CD8-positive, alpha-beta memory T cell (primary cell): ENCODE measurements at regions not wholly inside any gene's neighbourhood (a gene's known extent, or its start where the extent isn't known, plus 50 kb on each side); places are given as distances from the start of the nearest gene placed in this dataset.

Experiments
- CTCF ChIA-PET: fragments of 350-600 bp; sonication (Branson Sonifier 250); formaldehyde crosslinking; loops from one replicate; lab custom pipeline; 2021; ENCODE audit warnings: antibody characterized with exemption; lab: Charles Lee
- POLR2A ChIA-PET: fragments of 350-600 bp; sonication (Branson Sonifier 250); formaldehyde crosslinking; loops from one replicate; lab custom pipeline; 2021; ENCODE audit warnings: antibody characterized with exemption; lab: Charles Lee
- DNase-seq, 5 donors: peaks; one replicate each; pipeline versions ENCODE4 v3.0.0 to v3.0.0-alpha.2; 2020 to 2022; ENCODE audit warnings: mixed read lengths in 1 of 5
- H3K27ac ChIP-seq: one replicate; pipeline ENCODE4 v1.7.0; 2013; ENCODE audit warnings: low read depth, mild to moderate bottlenecking, low read length, moderate library complexity
- H3K27me3 ChIP-seq: 2 replicates; pipeline ENCODE4 v1.7.0; 2013; ENCODE audit warnings: low read length, mild to moderate bottlenecking; ENCODE audit not compliant: insufficient read depth, poor library complexity, severe bottlenecking
- H3K36me3 ChIP-seq: 2 replicates; pipeline ENCODE4 v1.7.0; 2013; ENCODE audit warnings: mild to moderate bottlenecking, low read length, moderate library complexity; ENCODE audit not compliant: insufficient read depth
- H3K4me1 ChIP-seq: 2 replicates; pipeline ENCODE4 v1.7.0; 2013; ENCODE audit warnings: mild to moderate bottlenecking, low read length, moderate library complexity; ENCODE audit not compliant: insufficient read depth
- H3K4me3 ChIP-seq: 2 replicates; pipeline ENCODE4 v1.7.0; 2013; ENCODE audit warnings: mild to moderate bottlenecking, low read length
- H3K9me3 ChIP-seq: 2 replicates; pipeline ENCODE4 v1.7.0; 2013; ENCODE audit warnings: mild to moderate bottlenecking, low read length
- H3K27ac Mint-ChIP-seq, 8 donors: one replicate each; pipeline ENCODE4 v1.8.0; 2020 to 2021; ENCODE audit warnings: mixed read lengths in 8 of 8, mild to moderate bottlenecking in 6 of 8, inconsistent platforms in 3 of 8, moderate library complexity in 3 of 8
- H3K27me3 Mint-ChIP-seq, 2 donors: one replicate each; pipeline ENCODE4 v1.8.0; 2020 to 2021; ENCODE audit warnings: mixed read lengths in 2 of 2, mild to moderate bottlenecking in 1 of 2, moderate library complexity in 1 of 2
- H3K36me3 Mint-ChIP-seq, 3 donors: one replicate each; pipeline ENCODE4 v1.8.0; 2020 to 2021; ENCODE audit warnings: mixed read lengths in 3 of 3, inconsistent platforms in 1 of 3, mild to moderate bottlenecking in 1 of 3
- H3K4me1 Mint-ChIP-seq, 3 donors: one replicate each; pipeline ENCODE4 v1.8.0; 2020 to 2021; ENCODE audit warnings: mixed read lengths in 3 of 3, inconsistent platforms in 1 of 3, mild to moderate bottlenecking in 1 of 3
- H3K4me3 Mint-ChIP-seq, 7 donors: one replicate each; pipeline ENCODE4 v1.8.0; 2020 to 2021; ENCODE audit warnings: mixed read lengths in 7 of 7, mild to moderate bottlenecking in 6 of 7, moderate library complexity in 4 of 7, inconsistent platforms in 2 of 7
- H3K9me3 Mint-ChIP-seq, 5 donors: one replicate each; pipeline ENCODE4 v1.8.0; 2020 to 2022; ENCODE audit warnings: mixed read lengths in 5 of 5, mild to moderate bottlenecking in 3 of 5, moderate library complexity in 2 of 5, inconsistent platforms in 1 of 5

DNA sequence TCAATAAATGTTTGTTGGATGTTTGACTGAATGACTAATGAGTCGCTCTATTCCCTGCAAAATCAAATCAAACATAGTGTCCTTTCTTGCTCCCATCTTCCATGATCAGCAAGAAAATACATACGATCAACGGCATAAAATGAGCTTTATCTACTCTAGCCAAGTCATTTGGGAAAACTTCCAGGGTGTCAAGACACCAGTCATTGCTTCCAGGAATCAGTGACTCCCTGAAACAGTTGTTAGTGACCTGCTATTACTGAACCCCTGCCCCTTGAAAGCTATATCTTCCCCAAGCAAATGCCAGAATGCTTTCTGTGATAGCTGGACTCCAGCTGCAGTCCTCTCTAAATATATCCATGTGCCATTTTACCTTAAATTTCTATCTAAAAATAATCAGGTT, 169.5 kb upstream of the SSTR1 start:
- no peaks in the 10 kb centered on the region for H3K36me3 ChIP-seq
- peaks cover 0 to 10% (median 6%) of the 10 kb centered on the region in 3 donors for H3K4me1 Mint-ChIP-seq
- POLR2A ChIA-PET = no interaction called here
- no peak overlapping the region for H3K27ac ChIP-seq
- H3K9me3 Mint-ChIP-seq = peaks cover 0 to 2% (median 0%) of the 10 kb centered on the region in 5 donors
- no peak overlapping the region for H3K4me3 Mint-ChIP-seq
- H3K9me3 ChIP-seq = no peaks in the 10 kb centered on the region
- no peaks in the 10 kb centered on the region for H3K27me3 ChIP-seq
- CTCF ChIA-PET = no interaction called here
- H3K36me3 Mint-ChIP-seq = peaks cover 0 to 5% (median 0%) of the 10 kb centered on the region in 3 donors
- DNase-seq = no peak
- peaks cover 11% of the 10 kb centered on the region for H3K4me1 ChIP-seq
- no peak overlapping the region for H3K4me3 ChIP-seq
- H3K27me3 Mint-ChIP-seq = no peaks in the 10 kb centered on the region
- no peak overlapping the region for H3K27ac Mint-ChIP-seq

DNA sequence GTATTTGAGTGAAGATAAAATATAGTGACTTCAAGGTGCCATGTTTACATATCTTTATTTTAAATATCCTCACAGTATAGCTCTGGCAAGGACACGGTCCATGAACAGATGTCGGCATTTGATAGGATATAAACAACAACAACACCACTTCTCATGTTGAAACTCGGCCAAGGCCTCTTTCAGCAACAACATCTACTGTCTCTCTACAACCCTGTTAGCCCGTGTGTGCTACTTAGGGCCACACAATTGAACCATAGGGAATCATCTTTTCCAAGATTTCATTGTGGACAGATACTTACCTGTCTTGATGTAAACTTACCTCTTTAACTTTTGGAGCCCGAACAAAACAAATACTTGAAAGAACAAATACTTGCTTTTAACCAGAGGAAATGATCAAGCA, 168.7 kb upstream of the SSTR1 start:
- CTCF ChIA-PET = no interaction called here
- no peak overlapping the region for H3K27ac ChIP-seq
- POLR2A ChIA-PET = no interaction called here
- no peak for DNase-seq
- H3K4me1 ChIP-seq = peaks cover 11% of the 10 kb centered on the region
- H3K4me1 Mint-ChIP-seq = peaks cover 0 to 10% (median 6%) of the 10 kb centered on the region in 3 donors
- no peaks in the 10 kb centered on the region for H3K9me3 ChIP-seq
- H3K27me3 ChIP-seq = no peaks in the 10 kb centered on the region
- H3K27ac Mint-ChIP-seq = no peak overlapping the region
- H3K4me3 Mint-ChIP-seq = no peak overlapping the region
- no peak overlapping the region for H3K4me3 ChIP-seq
- no peaks in the 10 kb centered on the region for H3K27me3 Mint-ChIP-seq
- peaks cover 0 to 2% (median 0%) of the 10 kb centered on the region in 5 donors for H3K9me3 Mint-ChIP-seq
- no peaks in the 10 kb centered on the region for H3K36me3 ChIP-seq
- peaks cover 0 to 5% (median 0%) of the 10 kb centered on the region in 3 donors for H3K36me3 Mint-ChIP-seq

DNA sequence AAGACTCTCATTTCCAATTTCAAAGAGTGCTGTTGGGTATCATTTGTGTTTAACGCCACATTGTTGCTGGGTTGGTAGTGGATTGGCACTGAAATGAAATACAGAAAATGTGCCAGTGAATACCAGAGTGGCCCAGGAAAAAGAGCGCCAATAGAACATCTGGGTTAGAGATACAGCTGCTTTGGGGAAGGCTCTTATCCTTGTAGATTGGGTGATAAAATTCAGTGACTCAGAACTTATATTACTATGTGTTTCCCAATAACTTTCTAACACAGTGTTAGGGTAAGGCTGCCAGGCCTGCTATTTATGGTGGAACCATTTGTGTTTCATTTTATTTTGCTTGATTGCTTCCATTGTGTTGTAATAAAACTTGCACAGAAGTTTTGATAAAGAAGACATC, 168.2 kb upstream of the SSTR1 start:
- H3K27me3 ChIP-seq = no peaks in the 10 kb centered on the region
- Mint-ChIP-seq H3K4me3 (no peak overlapping the region), H3K27me3 (no peaks in the 10 kb centered on the region), H3K36me3 (peaks cover 0 to 5% (median 0%) of the 10 kb centered on the region in 3 donors), H3K9me3 (peaks cover 0 to 2% (median 0%) of the 10 kb centered on the region in 5 donors), H3K4me1 (peaks cover 0 to 8% (median 6%) of the 10 kb centered on the region in 3 donors), H3K27ac (no peak overlapping the region)
- DNase-seq = no peak
- H3K4me1 ChIP-seq = peaks cover 10% of the 10 kb centered on the region
- no peaks in the 10 kb centered on the region for H3K9me3 ChIP-seq
- CTCF ChIA-PET = no interaction called here
- no peak overlapping the region for H3K4me3 ChIP-seq
- no peaks in the 10 kb centered on the region for H3K36me3 ChIP-seq
- no peak overlapping the region for H3K27ac ChIP-seq
- POLR2A ChIA-PET = no interaction called here

DNA sequence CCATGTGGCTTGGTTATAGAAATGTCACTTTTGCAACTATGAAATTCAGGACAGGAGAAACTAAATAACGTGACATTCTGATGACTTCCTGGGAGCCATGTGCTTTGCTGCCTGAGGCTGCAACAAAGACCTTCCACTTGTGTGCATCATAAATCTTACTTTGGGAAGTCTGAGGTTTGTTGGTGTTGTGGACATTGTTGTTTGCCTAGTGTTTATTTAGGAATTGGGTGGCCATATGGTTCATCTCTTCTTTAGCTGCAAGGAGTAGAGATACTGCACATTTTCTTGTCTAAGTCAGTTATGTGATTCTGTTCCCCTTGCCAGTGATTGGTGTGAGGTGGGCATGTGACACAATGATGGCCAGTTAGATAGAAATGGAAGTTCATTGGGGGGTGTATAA, 167.3 kb upstream of the SSTR1 start:
- Mint-ChIP-seq H3K27me3 (no peaks in the 10 kb centered on the region), H3K4me1 (no peaks in the 10 kb centered on the region), H3K4me3 (no peak overlapping the region), H3K9me3 (peaks cover 0 to 2% (median 0%) of the 10 kb centered on the region in 5 donors), H3K36me3 (no peaks in the 10 kb centered on the region), H3K27ac (peak overlapping the region in 1 of 8 donors; percentile 35)
- Histone ChIP-seq H3K4me3 (no peak overlapping the region), H3K36me3 (no peaks in the 10 kb centered on the region), H3K27me3 (no peaks in the 10 kb centered on the region), H3K9me3 (no peaks in the 10 kb centered on the region), H3K27ac (no peak overlapping the region), H3K4me1 (peaks cover under 1% of the 10 kb centered on the region)
- ChIA-PET CTCF (no interaction called here), POLR2A (no interaction called here)
- DNase-seq = no peak

DNA sequence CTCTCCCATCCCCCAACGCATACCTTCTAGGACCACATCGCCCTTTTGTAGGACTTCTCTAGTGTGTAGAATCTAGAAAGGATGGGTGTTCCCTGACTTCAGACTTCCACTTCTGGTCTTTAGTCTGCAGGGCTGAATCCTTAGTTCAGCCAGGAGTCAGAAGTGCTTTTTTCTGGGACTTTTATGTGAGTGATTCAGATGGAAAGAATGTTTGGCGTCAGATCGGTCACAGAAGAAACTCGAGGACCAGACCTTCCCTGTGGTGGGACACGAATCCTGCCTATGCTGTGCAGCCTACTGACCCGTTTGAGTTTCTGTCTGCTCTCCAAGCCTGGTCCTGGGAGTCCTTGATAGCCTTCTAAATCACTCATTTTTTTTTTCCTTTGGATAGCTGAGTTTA, 165.4 kb upstream of the SSTR1 start:
- Mint-ChIP-seq H3K27ac (no peak overlapping the region), H3K4me1 (no peaks in the 10 kb centered on the region), H3K4me3 (no peak overlapping the region), H3K27me3 (no peaks in the 10 kb centered on the region), H3K9me3 (peaks cover 0 to 3% (median 0%) of the 10 kb centered on the region in 5 donors), H3K36me3 (peaks cover 0 to 4% (median 0%) of the 10 kb centered on the region in 3 donors)
- no peak overlapping the region for H3K27ac ChIP-seq
- ChIA-PET POLR2A (no interaction called here), CTCF (no interaction called here)
- no peak for DNase-seq
- no peaks in the 10 kb centered on the region for H3K9me3 ChIP-seq
- no peaks in the 10 kb centered on the region for H3K36me3 ChIP-seq
- no peaks in the 10 kb centered on the region for H3K4me1 ChIP-seq
- no peak overlapping the region for H3K4me3 ChIP-seq
- H3K27me3 ChIP-seq = no peaks in the 10 kb centered on the region

DNA sequence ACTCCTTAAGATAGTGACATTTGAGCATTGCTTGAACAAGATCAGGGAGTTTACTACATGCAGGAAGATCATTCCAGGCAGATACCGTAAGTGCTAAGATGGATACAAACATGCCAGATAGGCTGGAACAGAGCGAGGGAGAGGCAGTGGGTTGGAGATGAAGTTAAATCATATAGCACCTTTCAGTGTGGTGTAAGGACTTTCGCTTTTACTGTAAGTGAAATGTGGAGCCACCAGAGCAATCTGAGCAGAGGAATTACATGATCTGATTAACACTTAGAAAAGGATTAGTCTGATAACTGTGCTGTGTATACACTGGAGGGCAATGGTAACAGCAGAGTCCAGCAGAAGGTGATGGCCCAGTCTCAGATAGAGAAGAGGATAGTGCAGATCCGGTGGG, 163.0 kb upstream of the SSTR1 start:
- no peaks in the 10 kb centered on the region for H3K27me3 Mint-ChIP-seq
- no peak overlapping the region for H3K27ac Mint-ChIP-seq
- H3K4me1 Mint-ChIP-seq = no peaks in the 10 kb centered on the region
- Histone ChIP-seq H3K4me1 (no peaks in the 10 kb centered on the region), H3K27ac (no peak overlapping the region), H3K4me3 (no peak overlapping the region), H3K9me3 (no peaks in the 10 kb centered on the region), H3K36me3 (no peaks in the 10 kb centered on the region), H3K27me3 (no peaks in the 10 kb centered on the region)
- H3K36me3 Mint-ChIP-seq = peaks cover 0 to 18% (median 3%) of the 10 kb centered on the region in 3 donors
- CTCF ChIA-PET = no interaction called here
- peaks cover 8 to 19% (median 12%) of the 10 kb centered on the region in 5 donors for H3K9me3 Mint-ChIP-seq
- H3K4me3 Mint-ChIP-seq = no peak overlapping the region
- POLR2A ChIA-PET = no interaction called here
- no peak for DNase-seq

DNA sequence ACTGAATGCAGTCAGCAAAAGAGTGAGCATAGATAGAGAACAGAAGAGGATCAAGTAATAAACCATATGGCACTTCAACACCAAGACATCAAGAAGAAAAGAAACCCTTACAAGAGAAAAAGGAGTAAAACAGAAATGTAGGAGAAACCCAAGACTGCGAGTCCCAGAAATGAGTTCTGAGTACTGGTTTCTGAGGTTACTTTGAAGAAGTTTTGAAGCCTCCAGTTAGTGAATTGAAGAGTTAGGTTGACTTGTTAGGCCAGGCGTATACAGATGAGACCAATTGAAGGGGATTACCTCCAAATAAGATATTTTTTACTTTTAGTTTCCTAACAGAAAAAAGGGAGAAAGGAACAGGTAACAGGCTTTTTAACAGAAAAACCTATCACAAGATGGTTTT, 162.2 kb upstream of the SSTR1 start:
- no peaks in the 10 kb centered on the region for H3K27me3 Mint-ChIP-seq
- H3K4me3 ChIP-seq = no peak overlapping the region
- no peaks in the 10 kb centered on the region for H3K4me1 Mint-ChIP-seq
- no peaks in the 10 kb centered on the region for H3K36me3 ChIP-seq
- ChIA-PET POLR2A (no interaction called here), CTCF (no interaction called here)
- no peak overlapping the region for H3K27ac Mint-ChIP-seq
- no peak for DNase-seq
- no peak overlapping the region for H3K27ac ChIP-seq
- H3K9me3 ChIP-seq = no peaks in the 10 kb centered on the region
- H3K4me3 Mint-ChIP-seq = no peak overlapping the region
- H3K27me3 ChIP-seq = no peaks in the 10 kb centered on the region
- peaks cover 0 to 18% (median 3%) of the 10 kb centered on the region in 3 donors for H3K36me3 Mint-ChIP-seq
- peaks cover 8 to 19% (median 12%) of the 10 kb centered on the region in 5 donors for H3K9me3 Mint-ChIP-seq
- H3K4me1 ChIP-seq = no peaks in the 10 kb centered on the region

DNA sequence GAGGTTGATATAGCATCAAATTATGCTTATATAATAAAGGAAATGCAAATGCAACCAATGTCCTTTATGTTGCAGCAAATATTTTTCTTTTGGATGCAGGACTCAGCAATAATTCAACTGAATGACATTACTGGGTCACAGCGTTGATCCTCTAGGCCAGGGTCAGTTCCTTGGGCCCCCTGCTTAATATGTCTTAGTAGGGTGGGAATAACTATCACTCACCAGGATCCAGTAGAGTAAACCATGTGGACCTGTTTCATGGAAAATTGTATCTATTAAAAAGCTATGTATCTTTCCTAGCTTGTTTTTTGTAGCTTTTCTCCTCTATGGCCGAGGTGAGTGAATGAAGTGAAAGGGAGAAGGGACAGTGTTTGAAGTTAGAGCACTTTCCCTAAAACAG, 161.5 kb upstream of the SSTR1 start:
- H3K4me1 ChIP-seq = no peaks in the 10 kb centered on the region
- Mint-ChIP-seq H3K36me3 (peaks cover 0 to 18% (median 3%) of the 10 kb centered on the region in 3 donors), H3K4me3 (no peak overlapping the region), H3K4me1 (no peaks in the 10 kb centered on the region), H3K27me3 (no peaks in the 10 kb centered on the region), H3K27ac (no peak overlapping the region), H3K9me3 (peaks cover 8 to 19% (median 12%) of the 10 kb centered on the region in 5 donors)
- no peaks in the 10 kb centered on the region for H3K9me3 ChIP-seq
- no peak for DNase-seq
- no peaks in the 10 kb centered on the region for H3K27me3 ChIP-seq
- CTCF ChIA-PET = no interaction called here
- H3K36me3 ChIP-seq = no peaks in the 10 kb centered on the region
- H3K4me3 ChIP-seq = no peak overlapping the region
- POLR2A ChIA-PET = no interaction called here
- H3K27ac ChIP-seq = no peak overlapping the region
